GM18507 (cell line): ENCODE measurements at regions not wholly inside any gene's neighbourhood (a gene's known extent, or its start where the extent isn't known, plus 50 kb on each side); places are given as distances from the start of the nearest gene placed in this dataset.
"Not testable (repeated sequence)": the region's sequence is repeated elsewhere in the genome, so short reads cannot be mapped to it uniquely, and the experiment has no call there.

Experiments used
- DNase-seq: peaks from one replicate; pipeline ENCODE4 v3.0.0; 2011; ENCODE audit warnings: low read depth; ENCODE audit not compliant: insufficient read length; ENCODE audit errors: extremely low spot score
- FAIRE-seq: peaks from 2 replicates; lab custom pipeline; 2011; peaks lifted over from hg19 to GRCh38; lab: Jason Lieb, UNC

- DNase-seq (no peak), FAIRE-seq (no peak)
Observed at GRCh38 chrX:148080593-148080992, 99.5 kb downstream of the FMR1NB start.

DNA sequence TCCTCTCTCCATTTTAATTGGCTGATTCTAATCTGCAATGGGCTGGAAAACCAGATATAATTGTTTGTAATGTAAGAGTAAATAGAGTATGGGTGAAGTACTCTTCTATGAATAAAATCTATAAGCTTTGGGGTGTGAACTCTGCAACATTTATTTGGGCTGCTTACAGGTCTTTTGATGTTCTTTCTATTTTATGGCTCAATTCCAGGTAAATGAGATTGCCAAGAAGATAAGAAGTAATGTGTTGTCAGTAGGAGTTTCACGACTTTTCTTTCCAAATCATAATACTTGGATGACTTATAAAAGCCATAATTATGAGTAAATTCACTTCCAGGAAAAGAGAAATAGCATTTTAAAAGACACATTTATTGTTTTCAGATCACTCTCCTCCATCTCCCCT lies 103.5 kb downstream of the FMR1NB start:
- DNase-seq (no peak), FAIRE-seq (no peak)

GRCh38 chrX:148120151-148120550 lies 139.0 kb downstream of the FMR1NB start:
- DNase-seq = no peak
- no peak for FAIRE-seq

DNA sequence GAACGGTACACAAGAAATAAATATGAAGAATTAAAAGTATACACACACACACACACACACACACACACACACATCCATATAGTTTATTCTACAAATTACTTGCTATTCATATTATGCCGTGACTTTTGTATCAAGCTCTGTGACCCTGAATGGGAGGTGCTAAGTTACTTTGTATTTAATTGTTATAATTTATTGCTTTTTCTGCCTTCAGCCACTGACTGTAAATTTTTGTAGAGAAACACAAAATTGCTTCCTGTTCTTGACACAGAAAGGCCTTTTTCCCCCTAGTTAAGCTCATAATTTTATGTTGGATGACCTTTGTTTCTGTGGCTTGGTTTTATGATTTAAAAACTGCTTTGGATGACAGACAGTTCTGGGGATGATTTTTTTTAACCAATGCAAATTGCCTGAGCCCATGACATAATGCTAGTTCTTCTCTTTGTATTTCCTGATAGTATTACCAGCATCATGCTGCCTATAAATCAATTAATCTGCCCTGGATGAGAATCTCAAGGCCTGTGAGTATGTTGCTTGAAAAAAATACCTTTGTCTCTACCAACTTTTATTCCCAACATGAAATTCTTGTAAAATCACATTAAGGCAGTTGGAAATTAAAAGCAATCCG lies 140.0 kb downstream of the FMR1NB start:
- no peak for FAIRE-seq
- DNase-seq = no peak

DNA sequence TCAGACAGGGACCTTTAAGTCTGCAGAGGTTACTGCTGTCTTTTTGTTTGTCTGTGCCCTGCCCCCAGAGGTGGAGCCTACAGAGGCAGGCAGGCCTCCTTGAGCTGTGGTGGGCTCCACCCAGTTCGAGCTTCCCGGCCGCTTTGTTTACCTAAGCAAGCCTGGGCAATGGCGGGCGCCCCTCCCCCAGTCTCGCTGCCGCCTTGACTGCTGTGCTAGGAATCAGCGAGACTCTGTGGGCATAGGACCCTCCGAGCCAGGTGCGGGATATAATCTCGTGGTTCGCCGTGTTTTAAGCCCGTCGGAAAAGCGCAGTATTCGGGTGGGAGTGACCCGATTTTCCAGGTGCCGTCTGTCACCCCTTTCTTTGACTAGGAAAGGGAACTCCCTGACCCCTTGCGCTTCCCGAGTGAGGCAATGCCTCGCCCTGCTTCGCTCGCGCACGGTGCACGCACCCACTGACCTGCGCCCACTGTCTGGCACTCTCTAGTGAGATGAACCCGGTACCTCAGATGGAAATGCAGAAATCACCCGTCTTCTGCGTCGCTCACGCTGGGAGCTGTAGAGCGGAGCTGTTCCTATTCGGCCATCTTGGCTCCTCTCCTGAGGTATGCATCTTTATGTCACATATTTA lies 147.9 kb downstream of the FMR1NB start:
- FAIRE-seq, DNase-seq: not testable (repeated sequence)

DNA sequence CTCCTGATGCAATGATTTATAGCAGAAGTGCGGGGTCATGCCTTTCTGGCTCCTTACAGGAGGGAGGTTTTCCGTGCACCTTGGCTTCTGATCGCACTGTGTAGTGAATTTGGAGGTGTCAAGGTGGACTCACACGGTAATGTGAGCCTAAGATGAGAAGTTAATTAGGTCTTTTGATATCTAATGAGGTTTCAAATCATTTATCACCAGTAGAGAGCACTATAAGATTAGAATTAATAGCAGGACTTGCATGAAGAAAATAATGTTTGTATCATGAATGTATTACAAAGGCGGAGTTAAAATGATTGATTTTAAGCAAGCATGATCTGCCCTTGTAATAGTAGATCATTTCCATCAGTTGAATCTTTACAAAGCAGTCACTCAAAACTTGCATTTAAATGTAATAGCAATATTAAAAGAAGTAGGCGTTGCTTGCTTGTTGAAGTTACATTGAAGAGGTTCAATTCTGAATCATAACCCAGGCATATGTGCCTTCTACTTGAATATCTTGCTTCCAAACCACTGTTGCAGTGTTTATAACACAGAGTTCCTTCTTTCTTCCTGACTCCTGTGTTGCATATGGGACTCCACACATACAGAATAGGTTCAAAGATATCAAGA lies 152.1 kb downstream of the FMR1NB start:
- no peak for FAIRE-seq
- DNase-seq = no peak

DNA sequence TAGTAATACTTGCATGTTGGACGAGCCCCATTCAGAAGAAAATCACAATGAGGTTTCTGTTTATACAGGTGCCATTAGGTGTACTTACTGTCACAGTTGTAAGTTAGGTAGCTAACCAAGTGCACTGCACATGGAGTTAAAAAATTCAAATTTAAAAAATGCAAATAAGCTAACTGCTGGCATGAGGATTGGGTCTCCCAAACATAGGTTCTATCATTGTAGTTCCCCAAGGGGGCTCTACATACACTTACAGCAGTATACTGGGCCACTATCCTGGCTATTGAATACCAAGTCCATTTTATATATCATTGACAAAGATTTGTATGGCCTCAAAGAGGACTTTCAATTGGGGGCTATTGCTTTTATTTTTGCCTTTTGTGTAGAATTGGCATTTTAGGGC lies 153.4 kb downstream of the FMR1NB start:
- FAIRE-seq (no peak), DNase-seq (no peak)

- FAIRE-seq (no peak), DNase-seq (no peak)
Observed at GRCh38 chrX:148135738-148136137, 154.6 kb downstream of the FMR1NB start.

GRCh38 chrX:148146121-148146520 lies 165.0 kb downstream of the FMR1NB start:
- FAIRE-seq = no peak

GRCh38 chrX:148156986-148157385 lies 175.8 kb downstream of the FMR1NB start:
- no peak for DNase-seq
- FAIRE-seq = no peak

More at GRCh38 chrX:148146121-148146520, 165.0 kb downstream of the FMR1NB start:
- DNase-seq = no peak

GRCh38 chrX:148159796-148160195 lies 178.7 kb downstream of the FMR1NB start:
- FAIRE-seq = no peak
- no peak for DNase-seq

- no peak for FAIRE-seq
- DNase-seq = no peak
Observed at GRCh38 chrX:148161701-148162100, 180.6 kb downstream of the FMR1NB start.

DNA sequence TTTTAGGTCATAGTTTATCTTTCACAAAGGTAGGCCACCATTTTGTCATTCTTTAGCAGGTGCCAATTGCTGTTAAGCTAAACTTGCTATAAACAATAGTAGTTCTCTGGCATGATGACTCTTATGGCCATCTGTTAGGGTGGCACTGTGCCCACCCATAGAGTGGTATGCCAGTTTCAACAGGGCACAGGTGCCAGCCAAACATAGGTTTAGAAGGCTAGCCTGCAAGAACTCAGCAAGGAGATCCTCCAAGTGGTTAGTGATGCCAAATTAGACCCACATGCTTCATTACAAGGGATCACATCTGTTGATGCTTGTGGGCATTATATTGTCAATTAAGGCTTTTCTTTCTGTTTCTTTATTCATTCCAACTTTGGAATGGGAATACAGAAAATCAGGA lies 204.5 kb downstream of the FMR1NB start:
- FAIRE-seq (no peak), DNase-seq (no peak)

DNA sequence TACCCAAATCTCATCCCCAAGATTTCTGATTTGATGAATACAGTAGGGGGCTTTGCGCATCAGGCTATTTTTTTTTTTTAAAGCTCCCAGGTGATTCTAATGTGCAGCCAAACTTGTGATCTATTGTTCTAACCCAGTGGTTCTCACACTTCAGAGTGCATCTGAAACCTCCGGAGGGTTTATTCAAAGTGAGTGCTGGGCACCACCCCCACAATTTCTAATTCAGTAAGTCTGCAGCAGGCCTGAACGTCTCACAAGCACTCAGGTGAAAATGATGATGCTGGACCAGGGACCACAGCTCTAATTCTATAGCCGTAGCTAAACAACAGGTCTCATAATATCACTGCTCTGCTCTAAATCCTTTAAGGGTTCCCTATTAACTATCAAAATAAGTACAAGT lies 211.4 kb downstream of the FMR1NB start:
- no peak for DNase-seq

DNA sequence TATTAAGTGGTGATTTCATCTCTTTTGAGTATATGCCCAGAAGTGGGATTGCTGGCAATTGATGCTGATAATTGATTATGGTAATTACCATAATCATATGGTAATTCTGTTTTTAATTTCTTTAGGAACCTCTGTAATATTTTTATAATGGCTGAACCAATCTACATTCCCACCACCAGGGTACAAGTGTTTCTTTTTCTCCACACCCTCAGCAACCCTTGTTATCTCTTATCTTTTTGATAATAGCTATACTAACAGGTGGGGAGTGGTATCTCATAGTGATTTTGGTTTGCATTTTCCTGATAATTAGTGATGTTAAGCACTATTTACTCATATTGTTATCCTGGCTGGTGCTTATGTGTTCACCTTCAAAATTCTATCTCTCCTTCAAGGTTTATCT lies 212.6 kb downstream of the FMR1NB start:
- DNase-seq (no peak), FAIRE-seq (no peak)

More for the DNA sequence above, 211.4 kb downstream of the FMR1NB start:
- no peak for FAIRE-seq

- FAIRE-seq (no peak), DNase-seq (no peak)
Observed at GRCh38 chrX:148203531-148203930, 222.4 kb downstream of the FMR1NB start.

- no peak for DNase-seq
- peak; percentile 24 for FAIRE-seq
Observed at GRCh38 chrX:148204195-148204594, 223.1 kb downstream of the FMR1NB start.

GRCh38 chrX:148214786-148215185 lies 233.6 kb downstream of the FMR1NB start:
- DNase-seq (no peak), FAIRE-seq (no peak)

- FAIRE-seq (no peak), DNase-seq (no peak)
Observed at GRCh38 chrX:148215726-148216125, 234.6 kb downstream of the FMR1NB start.

GRCh38 chrX:148223361-148223760 lies 242.2 kb downstream of the FMR1NB start:
- no peak for FAIRE-seq

GRCh38 chrX:148228521-148228920 lies 247.4 kb downstream of the FMR1NB start:
- FAIRE-seq (no peak), DNase-seq (no peak)

More at GRCh38 chrX:148223361-148223760, 242.2 kb downstream of the FMR1NB start:
- DNase-seq = no peak
